GM12865 (cell line): ENCODE measurements at regions not wholly inside any gene's neighbourhood (a gene's known extent, or its start where the extent isn't known, plus 50 kb on each side); places are given as distances from the start of the nearest gene placed in this dataset.
"Not testable (repeated sequence)": the region's sequence is repeated elsewhere in the genome, so short reads cannot be mapped to it uniquely, and the experiment has no call there.

Source experiments
- DNase-seq: peaks from one replicate; pipeline ENCODE4 v3.0.0; 2010; ENCODE audit warnings: low read depth
- H3K4me3 ChIP-seq: 2 replicates; pipeline ENCODE4 v1.5.1; 2011; ENCODE audit warnings: mild to moderate bottlenecking, low read depth, low read length, control low read depth
- TF ChIP-seq, protein P1 (sequence below): IDR thresholded peaks from 2 replicates; pipeline ENCODE4 v1.5.1; 2011; ENCODE audit warnings: low read length, control low read depth, low read depth, inconsistent platforms; ENCODE audit not compliant: insufficient read depth; ENCODE audit errors: missing control alignments

GRCh38 chr19:30955112-30956104 lies 393.8 kb downstream of the TSHZ3 start:
- H3K4me3 ChIP-seq: no peak overlapping the region
- TF ChIP-seq, protein P1, sequence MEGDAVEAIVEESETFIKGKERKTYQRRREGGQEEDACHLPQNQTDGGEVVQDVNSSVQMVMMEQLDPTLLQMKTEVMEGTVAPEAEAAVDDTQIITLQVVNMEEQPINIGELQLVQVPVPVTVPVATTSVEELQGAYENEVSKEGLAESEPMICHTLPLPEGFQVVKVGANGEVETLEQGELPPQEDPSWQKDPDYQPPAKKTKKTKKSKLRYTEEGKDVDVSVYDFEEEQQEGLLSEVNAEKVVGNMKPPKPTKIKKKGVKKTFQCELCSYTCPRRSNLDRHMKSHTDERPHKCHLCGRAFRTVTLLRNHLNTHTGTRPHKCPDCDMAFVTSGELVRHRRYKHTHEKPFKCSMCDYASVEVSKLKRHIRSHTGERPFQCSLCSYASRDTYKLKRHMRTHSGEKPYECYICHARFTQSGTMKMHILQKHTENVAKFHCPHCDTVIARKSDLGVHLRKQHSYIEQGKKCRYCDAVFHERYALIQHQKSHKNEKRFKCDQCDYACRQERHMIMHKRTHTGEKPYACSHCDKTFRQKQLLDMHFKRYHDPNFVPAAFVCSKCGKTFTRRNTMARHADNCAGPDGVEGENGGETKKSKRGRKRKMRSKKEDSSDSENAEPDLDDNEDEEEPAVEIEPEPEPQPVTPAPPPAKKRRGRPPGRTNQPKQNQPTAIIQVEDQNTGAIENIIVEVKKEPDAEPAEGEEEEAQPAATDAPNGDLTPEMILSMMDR: no peak
- DNase-seq: no peak

GRCh38 chr19:30944276-30944932 lies 404.8 kb downstream of the TSHZ3 start:
- not testable (repeated sequence) for DNase-seq

GRCh38 chr19:30943101-30943843 lies 406.0 kb downstream of the TSHZ3 start:
- DNase-seq: no peak
- TF ChIP-seq, protein P1: no peak
- no peak overlapping the region for H3K4me3 ChIP-seq

More at GRCh38 chr19:30944276-30944932, 404.8 kb downstream of the TSHZ3 start:
- H3K4me3 ChIP-seq: not testable (repeated sequence)

GRCh38 chr19:30942636-30943035 lies 406.6 kb downstream of the TSHZ3 start:
- DNase-seq: no peak
- TF ChIP-seq, protein P1: no peak
- no peak overlapping the region for H3K4me3 ChIP-seq

- TF ChIP-seq, protein P1: no peak
Measured at GRCh38 chr19:30941591-30941990, 407.6 kb downstream of the TSHZ3 start.

DNA sequence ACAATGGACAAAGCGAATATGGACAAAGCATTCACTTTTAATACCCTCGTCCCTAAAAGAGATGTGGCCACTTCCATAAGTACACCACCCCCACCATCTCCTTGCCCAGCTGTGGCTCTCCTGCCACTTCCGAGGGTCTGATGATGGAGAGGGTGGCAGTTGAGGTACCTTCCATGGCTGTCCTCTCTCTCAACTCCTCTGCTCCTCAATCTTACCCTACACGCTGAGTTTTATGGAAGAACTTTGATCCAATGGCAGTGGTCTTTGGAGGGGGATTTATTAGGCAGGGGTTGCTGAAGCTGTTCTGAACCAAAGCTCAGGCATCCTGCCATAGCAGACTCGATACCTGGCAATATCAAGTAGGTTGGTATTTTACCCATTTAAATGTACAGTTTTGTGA lies 413.0 kb downstream of the TSHZ3 start:
- H3K4me3 ChIP-seq: no peak overlapping the region
- TF ChIP-seq, protein P1: no peak
- DNase-seq: no peak

More at GRCh38 chr19:30941591-30941990, 407.6 kb downstream of the TSHZ3 start:
- DNase-seq: no peak
- H3K4me3 ChIP-seq: no peak overlapping the region

DNA sequence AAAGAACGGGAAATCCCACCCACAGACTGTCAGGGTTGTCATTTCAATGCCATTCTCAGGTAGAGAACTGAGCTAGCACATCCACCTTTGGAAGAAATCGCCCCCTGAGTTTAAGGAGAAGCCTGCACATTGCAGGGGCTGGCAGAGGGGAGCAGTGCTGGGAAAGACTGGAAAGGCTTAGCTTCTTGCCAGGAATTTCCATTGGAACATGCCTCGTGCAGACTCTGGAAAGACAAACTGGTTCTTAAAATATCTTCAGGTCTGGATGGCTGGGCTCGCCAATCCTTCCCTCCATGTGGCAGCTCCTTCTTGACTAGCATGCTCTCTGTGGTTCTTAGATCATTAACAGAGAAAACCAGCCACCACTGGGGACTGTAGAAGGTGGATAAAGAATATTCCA lies 414.1 kb downstream of the TSHZ3 start:
- no peak for DNase-seq
- TF ChIP-seq, protein P1: no peak
- no peak overlapping the region for H3K4me3 ChIP-seq

DNA sequence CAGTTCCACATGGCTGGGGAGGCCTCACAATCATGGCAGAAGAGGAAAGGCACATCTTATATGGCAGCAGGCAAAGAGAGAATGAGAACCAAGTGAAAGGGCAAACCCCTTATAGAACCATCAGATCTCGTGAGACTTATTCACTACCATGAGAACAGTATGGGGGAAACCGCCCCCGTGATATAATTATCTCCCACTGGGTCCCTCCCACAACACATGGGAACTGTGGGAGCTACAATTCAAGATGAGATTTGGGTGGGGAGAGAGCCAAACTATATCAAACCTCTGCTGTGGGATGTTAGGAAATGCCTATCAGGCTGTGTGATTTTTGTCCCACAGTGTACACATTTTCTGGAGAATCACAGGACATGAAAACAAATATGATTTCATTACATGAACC lies 415.8 kb downstream of the TSHZ3 start:
- not testable (repeated sequence) for DNase-seq, H3K4me3 ChIP-seq
